Spleen (tissue), 11 donors: ENCODE measurements at regions not wholly inside any gene's neighbourhood (a gene's known extent, or its start where the extent isn't known, plus 50 kb on each side); places are given as distances from the start of the nearest gene placed in this dataset.

Experiments
- DNase-seq: peaks from one replicate; pipeline ENCODE4 v3.0.0-alpha.2; 2020
- H3K27ac ChIP-seq, 8 donors: fragments of 200-600 bp; sonication (generic) in 7 of 8; 1 replicate in 4 of 8; 2 replicates in 4 of 8; pipeline versions ENCODE4 v1.5.0 to v1.8.0; 2016 to 2021; ENCODE audit warnings: inconsistent platforms in 4 of 8, mild to moderate bottlenecking in 4 of 8, moderate library complexity in 1 of 8
- H3K27me3 ChIP-seq, 7 donors: fragments of 200-600 bp; sonication (generic) in 6 of 7; replicated peaks in 1 of 7; 1 replicate in 4 of 7; 2 replicates in 3 of 7; pipeline versions ENCODE4 v1.5.0 to v1.8.0; 2016 to 2021; ENCODE audit warnings: inconsistent platforms in 3 of 7, mild to moderate bottlenecking in 1 of 7
- H3K36me3 ChIP-seq, 6 donors: fragments of 200-600 bp; sonication (generic) in 5 of 6; 1 replicate in 4 of 6; 2 replicates in 2 of 6; pipeline versions ENCODE4 v1.5.0 to v1.8.0; 2016 to 2021; ENCODE audit warnings: inconsistent platforms in 2 of 6
- H3K4me1 ChIP-seq, 6 donors: fragments of 200-600 bp; sonication (generic) in 5 of 6; 1 replicate in 3 of 6; 2 replicates in 3 of 6; pipeline versions ENCODE4 v1.5.0 to v1.8.0; 2016 to 2021; ENCODE audit warnings: inconsistent platforms in 3 of 6
- H3K4me3 ChIP-seq, 8 donors: fragments of 200-600 bp; sonication (generic) in 7 of 8; 1 replicate in 4 of 8; 2 replicates in 4 of 8; pipeline versions ENCODE4 v1.5.0 to v1.8.0; 2016 to 2021; ENCODE audit warnings: inconsistent platforms in 4 of 8, mild to moderate bottlenecking in 4 of 8, moderate library complexity in 2 of 8
- H3K9me3 ChIP-seq, 8 donors: fragments of 200-600 bp; sonication (generic) in 7 of 8; 1 replicate in 4 of 8; 2 replicates in 4 of 8; pipeline versions ENCODE4 v1.5.0 to v1.8.0; 2016 to 2021; ENCODE audit warnings: inconsistent platforms in 4 of 8
- CTCF ChIP-seq, 11 experiments: fragments of 200-600 bp in 7 of 11; fragments of 450-650 bp in 4 of 11; sonication (generic) in 4 of 11; IDR thresholded peaks in 8 of 11; conservative IDR thresholded peaks in 3 of 11; 1 replicate in 7 of 11; 2 replicates in 4 of 11; pipeline versions ENCODE4 v1.4.0 to v1.8.0; 2016 to 2021; ENCODE audit warnings: antibody characterized with exemption in 11 of 11, inconsistent platforms in 4 of 11, mild to moderate bottlenecking in 1 of 11
- POLR2A ChIP-seq, 3 donors: fragments of 450-650 bp; IDR thresholded peaks; one replicate each; pipeline ENCODE4 v1.5.1; 2017; ENCODE audit warnings: antibody characterized with exemption in 3 of 3, mild to moderate bottlenecking in 1 of 3
- POLR2AphosphoS5 ChIP-seq, 3 donors: sonication (generic); formaldehyde crosslinking; IDR thresholded peaks; one replicate each; pipeline ENCODE4 v1.5.1; 2017; ENCODE audit warnings: antibody characterized with exemption in 3 of 3
- WGBS, 5 donors: extraction: QIAGEN DNeasy Blood & Tissue Kit in 3 of 5; methylation state at CpG; one replicate each; pipeline versions ENCODE4 v1.1.5 to v1.1.7; 2013 to 2018; 5-methylcytosine and 5-hydroxymethylcytosine counted together
- intact Hi-C: fragments of 100-400 bp; cut with DNase I; formaldehyde crosslinking; loops from one replicate; pipeline ENCODE4 v1.15.0; 2023; ENCODE audit warnings: low total_unique reads
- donor health status: healthy with polysubstance abuse.
- donor health status: DM: no; HTN: no; CAD: no; lungs with moderate emphysema.
- donor health status: DM: no; HTN: no; CAD: no.
- donor health status: Bipolar disorder and iron deficiency.
- donor health status: healthy.
- donor health status: DM: no; HTN: no; CAD: no.
- donor health status: DM: yes; HTN: yes; CAD: no.

- 65 to 86% (median 68%) methylated on average over 1 of the region's 1 CpG for WGBS, 5 donors
- no peak overlapping the region for H3K4me3 ChIP-seq
- no peaks in the 10 kb centered on the region for H3K27me3 ChIP-seq
- intact Hi-C loops = no loop called here
- no peak overlapping the region for H3K27ac ChIP-seq
- no peaks in the 10 kb centered on the region for H3K9me3 ChIP-seq
- no peaks in the 10 kb centered on the region for H3K36me3 ChIP-seq
- no peak for DNase-seq
- TF ChIP-seq POLR2A (IDR thresholded peaks at IDR 0.05) (no peak), CTCF (IDR thresholded peaks at IDR 0.05 in 8 of 11, conservative IDR thresholded peaks at IDR 0.05 in 3 of 11) (no peak), POLR2AphosphoS5 (IDR thresholded peaks at IDR 0.05) (no peak)
- H3K4me1 ChIP-seq = no peaks in the 10 kb centered on the region
Observed at GRCh38 chrX:5163663-5164062, 1065.0 kb downstream of the NLGN4X start.

GRCh38 chrX:5155301-5155700, 1073.4 kb downstream of the NLGN4X start:
- Histone ChIP-seq H3K36me3 (no peaks in the 10 kb centered on the region), H3K27me3 (no peaks in the 10 kb centered on the region), H3K9me3 (peaks cover 0 to 1% (median 0%) of the 10 kb centered on the region in 8 donors), H3K27ac (no peak overlapping the region), H3K4me1 (no peaks in the 10 kb centered on the region), H3K4me3 (no peak overlapping the region)
- WGBS, 5 donors = 20 to 45% (median 24%) methylated on average over 3 of the region's 3 CpGs
- TF ChIP-seq POLR2AphosphoS5 (IDR thresholded peaks at IDR 0.05) = no peak
- TF ChIP-seq CTCF (IDR thresholded peaks at IDR 0.05 in 8 of 11, conservative IDR thresholded peaks at IDR 0.05 in 3 of 11) = no peak
- no peak for TF ChIP-seq POLR2A (IDR thresholded peaks at IDR 0.05)
- DNase-seq = no peak
- intact Hi-C loops = no loop called here

GRCh38 chrX:5145957-5146356, 1082.7 kb downstream of the NLGN4X start:
- Histone ChIP-seq H3K9me3 (peaks cover 0 to 3% (median 0%) of the 10 kb centered on the region in 8 donors), H3K27ac (no peak overlapping the region), H3K4me3 (no peak overlapping the region), H3K4me1 (no peaks in the 10 kb centered on the region), H3K36me3 (no peaks in the 10 kb centered on the region), H3K27me3 (no peaks in the 10 kb centered on the region)
- DNase-seq = no peak
- 66 to 83% (median 77%) methylated on average over 4 of the region's 4 CpGs for WGBS, 5 donors
- intact Hi-C loops = no loop called here
- TF ChIP-seq POLR2AphosphoS5 (IDR thresholded peaks at IDR 0.05) = no peak
- TF ChIP-seq CTCF (IDR thresholded peaks at IDR 0.05 in 8 of 11, conservative IDR thresholded peaks at IDR 0.05 in 3 of 11) = no peak
- TF ChIP-seq POLR2A (IDR thresholded peaks at IDR 0.05) = no peak

- WGBS, 5 donors = 66 to 96% (median 92%) methylated on average over 7 of the region's 7 CpGs
- H3K4me1 ChIP-seq = no peaks in the 10 kb centered on the region
- no peak for TF ChIP-seq CTCF (IDR thresholded peaks at IDR 0.05 in 8 of 11, conservative IDR thresholded peaks at IDR 0.05 in 3 of 11)
- no peak for TF ChIP-seq POLR2A (IDR thresholded peaks at IDR 0.05)
- TF ChIP-seq POLR2AphosphoS5 (IDR thresholded peaks at IDR 0.05) = no peak
- no peaks in the 10 kb centered on the region for H3K36me3 ChIP-seq
- H3K4me3 ChIP-seq = no peak overlapping the region
- intact Hi-C loops = no loop called here
- no peak overlapping the region for H3K27ac ChIP-seq
- no peaks in the 10 kb centered on the region for H3K27me3 ChIP-seq
- DNase-seq = no peak
- no peaks in the 10 kb centered on the region for H3K9me3 ChIP-seq
Observed at GRCh38 chrX:5142644-5143043, 1086.0 kb downstream of the NLGN4X start.
